HEK293 (cell line): ENCODE measurements at regions not wholly inside any gene's neighbourhood (a gene's known extent, or its start where the extent isn't known, plus 50 kb on each side); places are given as distances from the start of the nearest gene placed in this dataset.

ENCODE experiments used
- CTCF ChIA-PET: fragments of 350-600 bp; formaldehyde crosslinking; extraction: SDS; loops from one replicate; lab custom pipeline; 2021; ENCODE audit warnings: antibody characterized with exemption; lab: Yijun Ruan, JAX
- POLR2A ChIA-PET: fragments of 300-600 bp; formaldehyde crosslinking; extraction: SDS; loops from one replicate; lab custom pipeline; 2020; ENCODE audit warnings: antibody characterized with exemption, inconsistent platforms; lab: Yijun Ruan, JAX
- H3K27ac ChIP-seq: fragments of 200-500 bp; sonication (Bioruptor generic); 2 replicates; pipeline ENCODE4 v1.5.1; 2014; ENCODE audit warnings: low read depth, low read length, control low read depth, inconsistent platforms; ENCODE audit errors: extremely low read depth
- H3K36me3 ChIP-seq, 2 experiments: fragments of 200-500 bp in 1 of 2; sonication (Bioruptor generic) in 1 of 2; 1 replicate in 1 of 2; 2 replicates in 1 of 2; pipeline ENCODE4 v1.5.1; 2014 to 2017; ENCODE audit warnings: inconsistent platforms in 2 of 2, low read length in 2 of 2; ENCODE audit not compliant: control insufficient read depth in 2 of 2, insufficient read depth in 1 of 2
- H3K4me1 ChIP-seq: fragments of 200-500 bp; sonication (Bioruptor generic); 2 replicates; pipeline ENCODE4 v1.5.1; 2014; ENCODE audit warnings: mild to moderate bottlenecking, low read length, inconsistent platforms; ENCODE audit not compliant: control insufficient read depth, insufficient read depth
- H3K4me3 ChIP-seq: 2 replicates; pipeline ENCODE4 v1.5.1; 2011; ENCODE audit warnings: low read depth, mild to moderate bottlenecking, control low read depth, low read length, moderate library complexity
- H3K9me3 ChIP-seq: fragments of 200-500 bp; sonication (Bioruptor generic); 2 replicates; pipeline ENCODE4 v1.5.1; 2014; ENCODE audit warnings: low read depth, low read length, inconsistent platforms; ENCODE audit not compliant: control insufficient read depth, insufficient read depth
- GLIS1 ChIP-seq: fragments of 450-650 bp; formaldehyde crosslinking; IDR thresholded peaks from 2 replicates; pipeline ENCODE4 v1.5.1; 2016; ENCODE audit warnings: missing biosample characterization, missing genetic modification characterization
- OSR2 ChIP-seq: fragments of 450-650 bp; formaldehyde crosslinking; IDR thresholded peaks from 2 replicates; pipeline ENCODE4 v1.5.1; 2016; ENCODE audit warnings: missing biosample characterization, missing genetic modification characterization
- PRDM1 ChIP-seq: fragments of 450-650 bp; formaldehyde crosslinking; IDR thresholded peaks from 2 replicates; pipeline ENCODE4; 2016; ENCODE audit warnings: missing biosample characterization, missing genetic modification characterization
- TCF7L2 ChIP-seq: IDR thresholded peaks from 2 replicates; pipeline ENCODE4 v1.6.1; 2011; ENCODE audit warnings: low read depth, mild to moderate bottlenecking, inconsistent platforms, low read length, moderate library complexity, borderline replicate concordance
- TSHZ1 ChIP-seq: fragments of 450-650 bp; formaldehyde crosslinking; IDR thresholded peaks from 2 replicates; pipeline ENCODE4 v1.5.1; 2016; ENCODE audit warnings: missing biosample characterization, missing genetic modification characterization, borderline replicate concordance
- ZBTB1 ChIP-seq: fragments of 450-650 bp; formaldehyde crosslinking; IDR thresholded peaks from 2 replicates; pipeline ENCODE4 v1.5.1; 2016; ENCODE audit warnings: missing biosample characterization, missing genetic modification characterization
- ZBTB20 ChIP-seq: fragments of 450-650 bp; formaldehyde crosslinking; IDR thresholded peaks from 2 replicates; pipeline ENCODE4 v1.5.1; 2016; ENCODE audit warnings: missing biosample characterization, missing genetic modification characterization
- ZBTB26 ChIP-seq: fragments of 450-650 bp; formaldehyde crosslinking; optimal IDR thresholded peaks from 2 replicates; pipeline ENCODE3; 2016; ENCODE audit warnings: missing biosample characterization, mild to moderate bottlenecking, missing genetic modification characterization
- ZBTB44 ChIP-seq: fragments of 450-650 bp; IDR thresholded peaks from 2 replicates; pipeline ENCODE4 v1.5.1; 2018; ENCODE audit warnings: missing biosample characterization, mild to moderate bottlenecking, missing genetic modification characterization
- ZBTB8A ChIP-seq: fragments of 450-650 bp; formaldehyde crosslinking; IDR thresholded peaks from 2 replicates; pipeline ENCODE4 v1.5.1; 2016; ENCODE audit warnings: missing biosample characterization, missing genetic modification characterization
- ZFP69B ChIP-seq: fragments of 450-650 bp; formaldehyde crosslinking; IDR thresholded peaks from 2 replicates; pipeline ENCODE4 v1.5.1; 2016; ENCODE audit warnings: missing biosample characterization, missing genetic modification characterization
- ZNF112 ChIP-seq: fragments of 450-650 bp; formaldehyde crosslinking; IDR thresholded peaks from 2 replicates; pipeline ENCODE4 v1.5.0; 2017; ENCODE audit warnings: missing biosample characterization, missing genetic modification characterization
- ZNF155 ChIP-seq: fragments of 450-650 bp; formaldehyde crosslinking; IDR thresholded peaks from 2 replicates; pipeline ENCODE4 v1.5.1; 2016; ENCODE audit warnings: missing biosample characterization, missing genetic modification characterization
- ZNF221 ChIP-seq: fragments of 450-650 bp; formaldehyde crosslinking; IDR thresholded peaks from 2 replicates; pipeline ENCODE4 v1.5.1; 2017; ENCODE audit warnings: missing biosample characterization, missing genetic modification characterization, borderline replicate concordance
- ZNF302 ChIP-seq: fragments of 450-650 bp; formaldehyde crosslinking; IDR thresholded peaks from 2 replicates; pipeline ENCODE4 v1.5.1; 2016; ENCODE audit warnings: missing biosample characterization, missing genetic modification characterization, low read depth
- ZNF324 ChIP-seq: fragments of 450-650 bp; formaldehyde crosslinking; IDR thresholded peaks from 2 replicates; pipeline ENCODE4 v1.5.1; 2016; ENCODE audit warnings: missing biosample characterization, missing genetic modification characterization
- ZNF391 ChIP-seq: fragments of 450-650 bp; formaldehyde crosslinking; IDR thresholded peaks from 2 replicates; pipeline ENCODE4 v1.5.1; 2016; ENCODE audit warnings: low read depth, missing biosample characterization, missing genetic modification characterization, borderline replicate concordance
- ZNF398 ChIP-seq: fragments of 450-650 bp; formaldehyde crosslinking; IDR thresholded peaks from 2 replicates; pipeline ENCODE4 v1.5.1; 2017; ENCODE audit warnings: missing biosample characterization, missing genetic modification characterization
- ZNF426 ChIP-seq: fragments of 450-650 bp; formaldehyde crosslinking; IDR thresholded peaks from 2 replicates; pipeline ENCODE4 v1.5.1; 2017; ENCODE audit warnings: missing biosample characterization, missing genetic modification characterization, mild to moderate bottlenecking, inconsistent platforms, moderate library complexity
- ZNF501 ChIP-seq: fragments of 450-650 bp; formaldehyde crosslinking; IDR thresholded peaks from 2 replicates; pipeline ENCODE4 v1.5.1; 2016; ENCODE audit warnings: missing biosample characterization, missing genetic modification characterization
- ZNF521 ChIP-seq: fragments of 450-650 bp; formaldehyde crosslinking; IDR thresholded peaks from 2 replicates; pipeline ENCODE4 v1.5.1; 2017; ENCODE audit warnings: missing biosample characterization, mild to moderate bottlenecking, missing genetic modification characterization
- ZNF530 ChIP-seq: fragments of 450-650 bp; formaldehyde crosslinking; IDR thresholded peaks from 2 replicates; pipeline ENCODE4 v1.5.1; 2016; ENCODE audit warnings: low read depth, missing biosample characterization, missing genetic modification characterization
- ZNF560 ChIP-seq: fragments of 450-650 bp; formaldehyde crosslinking; IDR thresholded peaks from 2 replicates; pipeline ENCODE4 v1.5.1; 2017; ENCODE audit warnings: missing biosample characterization, missing genetic modification characterization, borderline replicate concordance
- ZNF571 ChIP-seq: fragments of 450-650 bp; formaldehyde crosslinking; IDR thresholded peaks from 2 replicates; pipeline ENCODE4 v1.5.0; 2017; ENCODE audit warnings: missing biosample characterization, missing genetic modification characterization
- ZNF585B ChIP-seq: fragments of 450-650 bp; formaldehyde crosslinking; IDR thresholded peaks from 2 replicates; pipeline ENCODE4 v1.5.1; 2016; ENCODE audit warnings: missing biosample characterization, missing genetic modification characterization
- ZNF623 ChIP-seq: fragments of 450-650 bp; formaldehyde crosslinking; IDR thresholded peaks from 2 replicates; pipeline ENCODE4 v1.5.1; 2016; ENCODE audit warnings: missing biosample characterization, missing genetic modification characterization
- ZNF664 ChIP-seq: fragments of 450-650 bp; formaldehyde crosslinking; IDR thresholded peaks from 2 replicates; pipeline ENCODE4 v1.5.1; 2016; ENCODE audit warnings: missing biosample characterization, missing genetic modification characterization
- ZSCAN18 ChIP-seq: fragments of 450-650 bp; formaldehyde crosslinking; IDR thresholded peaks from 2 replicates; pipeline ENCODE4 v1.5.1; 2016; ENCODE audit warnings: missing biosample characterization, missing genetic modification characterization
- ZSCAN30 ChIP-seq: fragments of 450-650 bp; IDR thresholded peaks from 2 replicates; pipeline ENCODE4 v1.5.1; 2018; ENCODE audit warnings: missing biosample characterization, mild to moderate bottlenecking, missing genetic modification characterization, moderate library complexity

- TF ChIP-seq ZNF521 (tag by site-specific recombination) (no peak), ZNF221 (tag by site-specific recombination) (no peak), ZNF426 (tag by site-specific recombination) (no peak), ZNF302 (tag by site-specific recombination) (no peak), ZNF324 (tag by site-specific recombination) (no peak), OSR2 (tag by site-specific recombination) (no peak), ZFP69B (tag by site-specific recombination) (no peak), TSHZ1 (no peak), ZNF571 (tag by site-specific recombination) (no peak), GLIS1 (tag by site-specific recombination) (no peak), PRDM1 (no peak), ZSCAN18 (tag by site-specific recombination) (no peak), ZNF585B (tag by site-specific recombination) (no peak), ZNF560 (no peak), ZNF501 (tag by site-specific recombination) (no peak)
- TF ChIP-seq, all 188 proteins: peak for 0
Observed at GRCh38 chr2:58494071-58494501, 253.0 kb upstream of the FANCL start (continued).

- ChIA-PET CTCF (interaction anchor here (0.5 kb wide), 1 partner anchor 354 kb away, joined by 4 read pairs; no protein-coding TSS in a partner anchor), POLR2A (no interaction called here)
- Histone ChIP-seq H3K9me3 (no peaks in the 10 kb centered on the region), H3K4me1 (no peaks in the 10 kb centered on the region), H3K4me3 (no peak overlapping the region), H3K36me3 (no peaks in the 10 kb centered on the region), H3K27ac (no peak overlapping the region)
- TF ChIP-seq ZNF560, result no peak
- no peak for TF ChIP-seq ZBTB1 (tag by site-specific recombination)
- no peak for TF ChIP-seq ZNF530 (tag by site-specific recombination)
- TF ChIP-seq ZNF664 (tag by site-specific recombination), result no peak
- TF ChIP-seq ZBTB44 (tag by site-specific recombination), result no peak
- TF ChIP-seq ZNF398, result no peak
- TF ChIP-seq ZSCAN30 (tag by site-specific recombination), result no peak
- TF ChIP-seq ZNF623 (tag by site-specific recombination), result no peak
- TF ChIP-seq ZNF112, result no peak
- TF ChIP-seq ZBTB26, result no peak
- TF ChIP-seq TCF7L2, result no peak
- no peak for TF ChIP-seq ZNF391 (tag by site-specific recombination)
- no peak for TF ChIP-seq ZNF571 (tag by site-specific recombination)
- no peak for TF ChIP-seq ZBTB8A
- TF ChIP-seq ZNF155 (tag by site-specific recombination), result no peak
- TF ChIP-seq ZBTB20 (tag by site-specific recombination), result no peak
Observed at GRCh38 chr2:58484629-58485028, 243.5 kb upstream of the FANCL start.
